CD4-positive, CD25-positive, alpha-beta regulatory T cell (primary cell): ENCODE measurements at regions not wholly inside any gene's neighbourhood (a gene's known extent, or its start where the extent isn't known, plus 50 kb on each side); places are given as distances from the start of the nearest gene placed in this dataset.
"Not testable (repeated sequence)": the region's sequence is repeated elsewhere in the genome, so short reads cannot be mapped to it uniquely, and the experiment has no call there.

ENCODE experiments used
- ATAC-seq, 2 donors: fragments of 150-1000 bp; cut with Tn5 transposase; one replicate each; pipeline ENCODE4 v1.10.0; 2021; ENCODE audit warnings: low read depth in 2 of 2, moderate number of reproducible peaks in 2 of 2, moderate library complexity in 1 of 2
- DNase-seq, 3 donors: peaks; one replicate each; pipeline versions ENCODE4 v3.0.0 to v3.0.0-alpha.2; 2012 to 2022; ENCODE audit warnings: mixed read lengths in 1 of 3
- H3K27ac ChIP-seq: one replicate; pipeline ENCODE4 v1.7.0; 2013; ENCODE audit warnings: mild to moderate bottlenecking, low read length; ENCODE audit not compliant: insufficient read depth, poor library complexity, severe bottlenecking
- H3K27me3 ChIP-seq: one replicate; pipeline ENCODE4 v1.7.0; 2013; ENCODE audit warnings: low read length; ENCODE audit not compliant: control insufficient read depth, insufficient read depth
- H3K36me3 ChIP-seq: one replicate; pipeline ENCODE4 v1.7.0; 2013; ENCODE audit warnings: mild to moderate bottlenecking, low read length, moderate library complexity; ENCODE audit not compliant: control insufficient read depth, insufficient read depth
- H3K4me1 ChIP-seq: 2 replicates; pipeline ENCODE4 v1.7.0; 2013; ENCODE audit warnings: mild to moderate bottlenecking, low read length; ENCODE audit not compliant: insufficient read depth, control insufficient read depth, poor library complexity, severe bottlenecking
- H3K4me3 ChIP-seq: one replicate; pipeline ENCODE4 v1.7.0; 2013; ENCODE audit warnings: low read depth, mild to moderate bottlenecking, low read length, moderate library complexity
- H3K9me3 ChIP-seq, 2 experiments: 1 replicate in 1 of 2; 2 replicates in 1 of 2; pipeline ENCODE4 v1.7.0; 2013; ENCODE audit warnings: low read length in 2 of 2, mild to moderate bottlenecking in 1 of 2, moderate library complexity in 1 of 2; ENCODE audit not compliant: control insufficient read depth in 2 of 2
- H3K27ac Mint-ChIP-seq, 3 donors: one replicate each; pipeline ENCODE4 v1.8.0; 2020 to 2022; ENCODE audit warnings: mild to moderate bottlenecking in 3 of 3, mixed read lengths in 3 of 3, moderate library complexity in 2 of 3
- H3K27me3 Mint-ChIP-seq: one replicate; pipeline ENCODE4 v1.8.0; 2022; ENCODE audit warnings: mild to moderate bottlenecking, mixed read lengths
- H3K36me3 Mint-ChIP-seq: one replicate; pipeline ENCODE4 v1.8.0; 2020; ENCODE audit warnings: mixed read lengths
- H3K4me1 Mint-ChIP-seq, 4 donors: one replicate each; pipeline ENCODE4 v1.8.0; 2020 to 2022; ENCODE audit warnings: mixed read lengths in 4 of 4, mild to moderate bottlenecking in 1 of 4
- H3K4me3 Mint-ChIP-seq, 4 donors: one replicate each; pipeline ENCODE4 v1.8.0; 2020 to 2022; ENCODE audit warnings: mild to moderate bottlenecking in 4 of 4, mixed read lengths in 4 of 4, moderate library complexity in 3 of 4
- H3K9me3 Mint-ChIP-seq, 7 donors: one replicate each; pipeline ENCODE4 v1.8.0; 2020 to 2022; ENCODE audit warnings: mixed read lengths in 7 of 7, mild to moderate bottlenecking in 3 of 7, moderate library complexity in 2 of 7

DNA sequence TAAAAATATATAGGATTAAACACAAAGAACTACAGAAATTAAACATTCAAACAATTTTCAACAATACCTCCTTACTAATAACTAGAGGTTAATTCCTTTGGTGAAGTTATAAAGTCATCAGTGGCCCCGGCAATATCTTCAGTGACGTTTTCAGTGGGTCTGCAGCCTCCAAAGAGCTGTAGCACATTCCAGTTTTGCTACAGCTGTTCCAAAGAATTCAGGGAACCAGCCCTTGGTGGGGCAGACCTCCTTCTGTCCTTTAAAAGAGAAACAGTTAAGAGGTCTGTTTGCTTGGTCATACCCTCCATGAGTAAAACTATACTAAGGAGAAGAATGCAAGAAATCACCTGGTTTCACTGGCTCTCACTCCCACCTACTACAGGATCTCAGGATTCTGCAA lies 99.2 kb upstream of the ZDHHC17 start:
- Mint-ChIP-seq H3K27ac (no peak overlapping the region), H3K4me3 (no peak overlapping the region), H3K36me3 (no peaks in the 10 kb centered on the region), H3K4me1 (peaks cover 0 to 5% (median 2%) of the 10 kb centered on the region in 4 donors), H3K27me3 (peaks cover 9% of the 10 kb centered on the region), H3K9me3 (peaks cover 0 to 4% (median 0%) of the 10 kb centered on the region in 7 donors)
- Histone ChIP-seq H3K4me3 (no peak overlapping the region), H3K36me3 (no peaks in the 10 kb centered on the region), H3K9me3 (no peaks in the 10 kb centered on the region), H3K27me3 (peaks cover 6% of the 10 kb centered on the region), H3K27ac (no peak overlapping the region), H3K4me1 (no peaks in the 10 kb centered on the region)
- DNase-seq (no peak), ATAC-seq (no peak)

DNA sequence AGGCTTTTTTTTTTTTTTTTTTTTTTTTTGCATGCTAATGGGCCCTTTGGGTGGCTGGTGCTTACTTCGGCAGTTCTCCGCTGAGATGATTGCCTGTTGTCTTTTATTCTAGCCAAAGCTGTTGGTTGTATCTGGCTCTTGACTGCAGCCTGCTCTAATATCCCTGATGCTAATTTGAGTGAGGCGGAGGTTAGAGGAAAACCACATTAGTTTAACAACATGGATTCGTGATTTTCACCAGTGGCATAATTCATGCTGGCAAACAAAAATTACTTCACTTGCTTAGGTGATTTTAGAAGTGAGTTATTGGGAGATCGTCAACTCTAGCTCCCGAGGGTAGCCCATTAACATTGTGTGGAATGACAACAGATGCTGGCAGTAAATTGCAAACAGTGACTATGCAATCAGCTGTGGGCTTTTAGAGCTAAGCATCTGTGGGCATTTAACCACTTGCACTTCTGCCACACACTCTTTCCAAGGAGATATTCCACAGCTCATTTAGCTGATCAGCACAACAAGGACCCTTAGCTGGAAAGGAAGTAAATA lies 97.6 kb upstream of the ZDHHC17 start:
- Histone ChIP-seq H3K9me3 (no peaks in the 10 kb centered on the region), H3K4me3 (no peak overlapping the region), H3K4me1 (no peaks in the 10 kb centered on the region), H3K27me3 (peaks cover 6% of the 10 kb centered on the region), H3K27ac (no peak overlapping the region), H3K36me3 (no peaks in the 10 kb centered on the region)
- Mint-ChIP-seq H3K36me3 (no peaks in the 10 kb centered on the region), H3K27ac (no peak overlapping the region), H3K4me1 (peaks cover 0 to 5% (median 2%) of the 10 kb centered on the region in 4 donors), H3K27me3 (peaks cover 5% of the 10 kb centered on the region), H3K4me3 (no peak overlapping the region), H3K9me3 (peaks cover 0 to 4% (median 0%) of the 10 kb centered on the region in 7 donors)
- DNase-seq, result no peak
- ATAC-seq, result no peak

DNA sequence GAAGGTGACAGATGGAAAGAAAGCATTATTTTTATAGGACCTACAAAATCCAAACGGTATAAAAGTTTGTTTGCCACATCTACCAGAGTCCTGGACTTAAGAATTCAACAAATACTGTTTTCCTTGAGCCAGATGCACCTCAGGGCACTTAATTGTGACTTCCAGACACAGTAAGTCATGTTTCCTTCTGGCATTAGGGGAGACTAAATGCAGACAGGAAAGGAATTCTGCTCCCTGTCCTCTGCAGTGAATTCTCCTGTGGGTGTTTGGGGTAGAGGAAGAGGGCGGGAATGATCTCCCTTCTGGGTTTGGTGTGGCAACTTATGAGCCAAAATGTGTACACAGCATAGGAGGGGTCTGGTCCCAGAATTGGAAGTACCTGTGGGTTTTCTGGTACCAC lies 93.9 kb upstream of the ZDHHC17 start:
- H3K9me3 ChIP-seq, result no peaks in the 10 kb centered on the region
- no peaks in the 10 kb centered on the region for H3K36me3 Mint-ChIP-seq
- DNase-seq, result no peak

GRCh38 chr12:76670776-76671175 lies 93.1 kb upstream of the ZDHHC17 start:
- Mint-ChIP-seq H3K9me3 (peaks cover 0 to 4% (median 0%) of the 10 kb centered on the region in 7 donors), H3K27ac (no peak overlapping the region), H3K4me1 (peaks cover 0 to 3% (median under 1%) of the 10 kb centered on the region in 4 donors), H3K36me3 (no peaks in the 10 kb centered on the region), H3K4me3 (no peak overlapping the region), H3K27me3 (no peaks in the 10 kb centered on the region)
- Histone ChIP-seq H3K36me3 (no peaks in the 10 kb centered on the region), H3K4me3 (no peak overlapping the region), H3K27me3 (no peaks in the 10 kb centered on the region), H3K4me1 (no peaks in the 10 kb centered on the region), H3K27ac (no peak overlapping the region), H3K9me3 (no peaks in the 10 kb centered on the region)
- DNase-seq, result no peak
- no peak for ATAC-seq

More for the DNA sequence above, 93.9 kb upstream of the ZDHHC17 start:
- Mint-ChIP-seq H3K9me3 (peaks cover 0 to 4% (median 0%) of the 10 kb centered on the region in 7 donors), H3K27me3 (no peaks in the 10 kb centered on the region), H3K27ac (no peak overlapping the region), H3K4me1 (peaks cover 0 to 5% (median 2%) of the 10 kb centered on the region in 4 donors), H3K4me3 (no peak overlapping the region)
- Histone ChIP-seq H3K27ac (no peak overlapping the region), H3K36me3 (no peaks in the 10 kb centered on the region), H3K4me3 (no peak overlapping the region), H3K27me3 (peaks cover 2% of the 10 kb centered on the region), H3K4me1 (no peaks in the 10 kb centered on the region)
- ATAC-seq, result no peak

DNA sequence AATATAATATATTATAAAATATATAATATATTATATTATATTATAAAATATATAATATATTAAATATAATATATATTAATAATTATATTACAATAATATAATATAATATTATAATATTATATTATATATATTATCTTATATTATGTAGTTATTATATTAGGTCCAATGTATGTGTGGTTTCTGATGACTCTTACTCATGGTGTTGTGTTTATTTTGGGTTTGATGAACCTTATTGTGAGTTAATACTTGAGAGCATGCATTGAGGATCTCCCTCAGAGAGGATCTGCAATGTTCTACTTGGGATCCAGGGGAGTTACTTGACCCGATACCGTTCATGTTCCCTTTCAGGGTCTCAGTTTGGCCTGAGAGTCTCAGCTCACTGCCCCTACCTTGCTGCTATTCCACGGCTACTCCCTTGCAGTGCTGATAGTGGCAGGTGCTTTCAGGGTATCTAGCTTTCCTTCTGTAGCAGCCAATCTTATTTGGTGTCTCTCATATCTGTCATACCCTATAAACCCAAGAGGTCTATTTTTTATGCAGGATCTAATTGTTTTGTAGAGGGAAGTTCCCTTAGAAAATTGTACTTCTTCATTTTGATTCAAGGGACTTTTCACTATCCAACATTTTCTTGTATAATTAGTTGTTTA lies 89.1 kb upstream of the ZDHHC17 start:
- H3K36me3 Mint-ChIP-seq, result no peaks in the 10 kb centered on the region
- Histone ChIP-seq H3K9me3 (no peaks in the 10 kb centered on the region), H3K4me3 (no peak overlapping the region), H3K27ac (no peak overlapping the region), H3K36me3 (no peaks in the 10 kb centered on the region), H3K27me3 (no peaks in the 10 kb centered on the region), H3K4me1 (no peaks in the 10 kb centered on the region)
- H3K27ac Mint-ChIP-seq, result no peak overlapping the region
- no peaks in the 10 kb centered on the region for H3K27me3 Mint-ChIP-seq
- ATAC-seq (no peak), DNase-seq (no peak)
- H3K9me3 Mint-ChIP-seq, result no peaks in the 10 kb centered on the region
- H3K4me3 Mint-ChIP-seq, result no peak overlapping the region
- no peaks in the 10 kb centered on the region for H3K4me1 Mint-ChIP-seq

GRCh38 chr12:76676261-76676660 lies 87.7 kb upstream of the ZDHHC17 start:
- H3K4me1 Mint-ChIP-seq, H3K4me3 ChIP-seq, H3K4me1 ChIP-seq, ATAC-seq, H3K9me3 Mint-ChIP-seq, H3K9me3 ChIP-seq, H3K4me3 Mint-ChIP-seq, DNase-seq, H3K27ac ChIP-seq, H3K27me3 Mint-ChIP-seq, H3K27me3 ChIP-seq, H3K36me3 Mint-ChIP-seq, H3K27ac Mint-ChIP-seq, H3K36me3 ChIP-seq: not testable (repeated sequence)

DNA sequence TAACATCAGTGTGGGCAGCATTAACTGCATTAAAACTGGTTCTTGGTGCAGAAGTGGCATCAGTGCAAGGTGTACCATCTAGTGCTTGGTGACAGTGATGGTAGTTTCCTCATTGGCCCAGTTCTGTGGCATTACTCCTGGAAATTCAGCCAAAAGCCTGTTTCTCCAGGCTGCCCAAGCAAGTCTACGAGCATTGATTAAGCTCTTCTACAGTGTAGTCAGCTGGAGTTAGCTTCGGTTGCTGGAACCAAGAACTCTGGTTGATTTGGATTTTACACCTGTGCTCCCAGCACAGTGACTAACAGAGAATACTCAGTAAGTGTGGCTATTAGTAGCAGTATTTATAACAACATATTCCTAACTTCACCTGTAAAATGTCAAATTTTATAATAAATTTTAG lies 84.9 kb upstream of the ZDHHC17 start:
- no peak for ATAC-seq
- H3K4me1 Mint-ChIP-seq, result no peaks in the 10 kb centered on the region
- no peak for DNase-seq

DNA sequence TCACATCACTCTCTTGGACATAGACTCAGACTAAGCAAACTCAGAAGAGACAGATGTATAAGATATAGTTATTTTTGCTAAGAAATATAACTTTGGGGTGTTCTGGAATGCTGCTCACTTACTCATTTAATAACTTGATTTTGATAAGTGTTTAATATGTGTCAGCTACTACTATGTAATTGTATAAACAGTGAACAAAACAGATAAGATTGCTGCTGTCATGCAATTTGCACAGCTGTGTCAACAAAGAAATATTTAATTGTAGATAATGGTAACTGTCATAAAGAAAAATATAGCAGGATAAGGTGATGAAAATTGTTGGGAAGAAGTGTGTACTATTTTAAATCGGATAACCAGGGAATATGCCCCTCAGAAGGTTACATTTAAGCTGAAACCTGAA lies 84.1 kb upstream of the ZDHHC17 start:
- Mint-ChIP-seq H3K27me3 (no peaks in the 10 kb centered on the region), H3K27ac (no peak overlapping the region), H3K9me3 (no peaks in the 10 kb centered on the region), H3K4me3 (no peak overlapping the region), H3K36me3 (no peaks in the 10 kb centered on the region), H3K4me1 (no peaks in the 10 kb centered on the region)
- H3K9me3 ChIP-seq, result no peaks in the 10 kb centered on the region
- no peaks in the 10 kb centered on the region for H3K27me3 ChIP-seq
- H3K4me1 ChIP-seq, result no peaks in the 10 kb centered on the region
- no peaks in the 10 kb centered on the region for H3K36me3 ChIP-seq
- DNase-seq (no peak), ATAC-seq (no peak)
- no peak overlapping the region for H3K27ac ChIP-seq
- H3K4me3 ChIP-seq, result no peak overlapping the region

More for the DNA sequence above, 84.9 kb upstream of the ZDHHC17 start:
- Histone ChIP-seq H3K4me1 (no peaks in the 10 kb centered on the region), H3K4me3 (no peak overlapping the region), H3K9me3 (no peaks in the 10 kb centered on the region), H3K27me3 (no peaks in the 10 kb centered on the region), H3K27ac (no peak overlapping the region), H3K36me3 (no peaks in the 10 kb centered on the region)
- Mint-ChIP-seq H3K36me3 (no peaks in the 10 kb centered on the region), H3K9me3 (no peaks in the 10 kb centered on the region), H3K27me3 (no peaks in the 10 kb centered on the region), H3K27ac (no peak overlapping the region), H3K4me3 (no peak overlapping the region)
